GM21576 (cell line): ENCODE measurements at regions not wholly inside any gene's neighbourhood (a gene's known extent, or its start where the extent isn't known, plus 50 kb on each side); places are given as distances from the start of the nearest gene placed in this dataset.

Source experiments
- ATAC-seq: cut with Tn5 transposase; IDR thresholded peaks from one replicate; pipeline ENCODE4 v1.9.1; 2021; ENCODE audit warnings: mild to moderate bottlenecking, moderate library complexity; ENCODE audit not compliant: unreplicated experiment

DNA sequence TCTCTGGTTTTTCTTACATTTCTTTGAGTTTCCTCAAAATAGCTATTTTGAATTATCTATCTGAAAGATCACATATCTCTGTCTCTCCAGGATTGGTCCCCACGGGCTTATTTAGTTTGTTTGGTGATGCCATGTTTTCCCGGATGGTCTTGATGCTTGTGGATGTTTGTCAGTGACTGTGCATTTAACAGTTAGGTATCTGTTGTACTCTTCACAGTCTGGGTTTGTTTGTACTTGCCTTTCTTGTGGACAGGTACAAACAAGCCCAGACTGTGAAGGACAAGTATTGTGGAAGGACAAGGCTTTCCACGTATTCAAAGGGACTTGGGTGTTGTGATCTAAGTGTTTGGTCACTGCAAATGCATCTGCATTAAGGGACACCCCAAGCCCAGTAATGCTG, 49.9 kb upstream of the TOP1 start:
- ATAC-seq, result no peak
